Gastroesophageal sphincter (tissue), 3 donors: ENCODE measurements at regions not wholly inside any gene's neighbourhood (a gene's known extent, or its start where the extent isn't known, plus 50 kb on each side); places are given as distances from the start of the nearest gene placed in this dataset.
"Not testable (repeated sequence)": the region's sequence is repeated elsewhere in the genome, so short reads cannot be mapped to it uniquely, and the experiment has no call there.

Experiments
- CTCF ChIP-seq, 4 experiments: fragments of 200-600 bp in 2 of 4; fragments of 450-650 bp in 2 of 4; sonication (generic) in 1 of 4; IDR thresholded peaks; one replicate each; pipeline ENCODE4 v1.5.1; 2017 to 2019; ENCODE audit warnings: antibody characterized with exemption in 4 of 4, mild to moderate bottlenecking in 2 of 4, moderate library complexity in 2 of 4
- POLR2A ChIP-seq, 2 donors: fragments of 450-650 bp; IDR thresholded peaks; one replicate each; pipeline ENCODE4 v1.6.1; 2017; ENCODE audit warnings: antibody characterized with exemption in 2 of 2, mild to moderate bottlenecking in 2 of 2, moderate library complexity in 1 of 2

DNA sequence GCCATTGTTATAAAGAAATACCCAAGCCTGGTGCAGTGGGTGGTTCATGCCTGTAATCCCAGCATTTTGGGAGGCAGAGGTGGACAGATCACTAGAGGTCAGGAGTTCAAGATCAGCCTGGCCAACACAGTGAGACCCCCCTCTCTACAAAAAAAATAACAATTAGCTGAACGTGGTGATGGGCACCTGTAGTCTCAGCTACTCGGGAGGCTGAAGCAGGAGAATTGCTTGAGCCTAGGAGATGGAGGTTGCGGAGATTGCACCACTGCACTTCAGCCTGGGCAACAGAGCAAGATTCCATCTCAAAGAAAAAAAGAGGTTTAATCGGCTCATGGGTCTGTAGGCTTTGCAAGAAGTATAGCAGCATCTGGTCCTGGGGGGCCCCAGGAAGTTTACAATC, 284.0 kb downstream of the RASEF start:
- not testable (repeated sequence) for TF ChIP-seq CTCF, POLR2A (IDR thresholded peaks at IDR 0.05)
